COLO829 (cell line): ENCODE measurements at regions not wholly inside any gene's neighbourhood (a gene's known extent, or its start where the extent isn't known, plus 50 kb on each side); places are given as distances from the start of the nearest gene placed in this dataset.
"Not testable (repeated sequence)": the region's sequence is repeated elsewhere in the genome, so short reads cannot be mapped to it uniquely, and the experiment has no call there.

ENCODE experiments used
- DNase-seq: peaks from one replicate; pipeline ENCODE4 v3.0.0; 2012; ENCODE audit warnings: low spot score

GRCh38 chr4:126993351-126993750 is 639.4 kb upstream of the INTU start:
- DNase-seq = no peak

- DNase-seq = no peak
Measured at GRCh38 chr4:126995235-126995634, 637.5 kb upstream of the INTU start.

GRCh38 chr4:127000110-127000509 is 632.6 kb upstream of the INTU start:
- no peak for DNase-seq

- no peak for DNase-seq
Measured at GRCh38 chr4:127000846-127001245, 631.9 kb upstream of the INTU start.

GRCh38 chr4:127001933-127002332 is 630.8 kb upstream of the INTU start:
- DNase-seq = no peak

- no peak for DNase-seq
Measured at GRCh38 chr4:127006446-127006877, 626.3 kb upstream of the INTU start.

DNA sequence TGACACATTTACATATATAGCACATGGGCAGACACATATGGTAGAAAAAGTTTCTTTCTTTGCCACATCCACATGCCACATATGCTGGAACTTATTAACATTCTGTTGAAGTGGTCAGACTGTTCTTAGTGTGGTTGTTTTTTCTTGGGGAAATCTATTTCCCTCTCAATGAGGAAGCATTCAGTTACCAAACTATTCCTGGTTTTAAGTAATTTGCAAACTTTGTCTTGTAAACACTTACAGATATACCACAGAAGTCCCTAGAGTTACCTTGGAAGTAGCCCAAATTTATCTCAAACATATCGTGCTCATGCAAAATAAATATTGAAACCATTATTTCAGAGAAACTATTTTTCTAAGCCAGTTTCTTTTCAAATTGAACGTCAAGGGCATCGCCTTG is 625.5 kb upstream of the INTU start:
- no peak for DNase-seq

DNA sequence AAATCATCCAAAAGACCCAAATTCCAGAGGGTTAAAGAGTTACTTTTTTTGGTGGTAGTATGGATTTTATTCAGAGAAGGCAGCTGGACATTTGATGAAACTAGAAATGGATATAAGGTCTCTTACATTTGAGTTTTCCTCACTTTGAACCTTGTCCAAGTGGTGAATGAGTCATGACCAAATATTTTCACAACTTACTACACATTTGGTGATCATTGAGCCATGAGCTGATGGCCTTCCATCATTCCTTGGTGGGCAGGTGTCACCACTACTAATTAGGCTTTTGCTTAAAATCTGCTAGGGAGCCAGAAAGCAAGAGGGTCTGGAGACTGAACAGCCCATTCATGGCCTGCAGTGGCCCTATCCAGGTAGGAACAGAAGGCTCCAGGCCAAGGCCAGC is 620.2 kb upstream of the INTU start:
- no peak for DNase-seq

GRCh38 chr4:127015667-127016117 is 617.1 kb upstream of the INTU start:
- DNase-seq = no peak

GRCh38 chr4:127018381-127018780 is 614.4 kb upstream of the INTU start:
- DNase-seq = no peak

DNA sequence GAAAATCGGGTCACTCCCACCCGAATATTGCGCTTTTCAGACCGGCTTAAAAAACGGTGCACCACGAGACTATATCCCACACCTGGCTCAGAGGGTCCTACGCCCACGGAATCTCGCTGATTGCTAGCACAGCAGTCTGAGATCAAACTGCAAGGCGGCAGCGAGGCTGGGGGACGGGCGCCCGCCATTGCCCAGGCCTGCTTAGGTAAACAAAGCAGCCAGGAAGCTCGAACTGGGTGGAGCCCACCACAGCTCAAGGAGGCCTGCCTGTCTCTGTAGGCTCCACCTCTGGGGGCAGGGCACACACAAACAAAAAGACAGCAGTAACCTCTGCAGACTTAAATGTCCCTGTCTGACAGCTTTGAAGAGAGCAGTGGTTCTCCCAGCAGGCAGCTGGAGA is 611.9 kb upstream of the INTU start:
- DNase-seq = not testable (repeated sequence)

- DNase-seq = no peak
Measured at GRCh38 chr4:127036296-127036695, 596.5 kb upstream of the INTU start.

DNA sequence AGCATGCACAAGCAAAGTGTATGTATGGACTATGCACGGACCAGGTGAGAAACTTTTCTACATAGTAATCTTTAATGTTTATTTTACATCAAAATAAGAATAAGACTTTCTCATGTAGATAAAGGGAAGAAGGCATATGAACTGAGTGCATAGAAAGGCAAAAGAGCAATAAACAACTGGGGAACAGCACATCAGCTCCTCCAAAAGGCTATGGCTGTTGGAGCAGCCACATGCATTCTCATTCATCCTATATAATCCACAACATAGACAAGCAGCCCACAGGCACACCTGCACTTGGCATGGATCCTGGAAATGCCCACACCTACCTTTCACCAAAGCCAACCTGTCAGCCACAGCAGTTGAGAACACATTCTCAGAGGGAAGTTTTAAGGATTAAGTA is 586.9 kb upstream of the INTU start:
- no peak for DNase-seq

DNA sequence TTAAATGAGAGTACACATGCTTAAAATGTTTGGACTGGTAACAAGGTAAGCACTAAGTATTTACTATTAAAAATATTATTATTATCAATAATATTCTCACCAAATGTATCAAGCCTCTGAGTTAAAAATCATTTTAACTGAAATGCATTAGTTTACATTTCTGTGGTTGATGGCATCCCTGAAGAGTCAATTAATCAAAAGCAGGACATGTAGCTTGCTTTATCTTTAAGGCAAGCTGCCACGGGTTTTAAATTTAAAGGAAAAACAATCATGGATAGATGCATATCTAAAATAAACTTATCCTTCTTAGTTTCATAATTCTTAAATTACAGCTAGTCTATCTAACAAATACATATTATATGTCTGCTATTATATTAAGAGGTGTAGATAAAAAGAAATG is 584.8 kb upstream of the INTU start:
- DNase-seq = no peak

- DNase-seq = no peak
Measured at GRCh38 chr4:127048376-127049044, 584.2 kb upstream of the INTU start.

DNA sequence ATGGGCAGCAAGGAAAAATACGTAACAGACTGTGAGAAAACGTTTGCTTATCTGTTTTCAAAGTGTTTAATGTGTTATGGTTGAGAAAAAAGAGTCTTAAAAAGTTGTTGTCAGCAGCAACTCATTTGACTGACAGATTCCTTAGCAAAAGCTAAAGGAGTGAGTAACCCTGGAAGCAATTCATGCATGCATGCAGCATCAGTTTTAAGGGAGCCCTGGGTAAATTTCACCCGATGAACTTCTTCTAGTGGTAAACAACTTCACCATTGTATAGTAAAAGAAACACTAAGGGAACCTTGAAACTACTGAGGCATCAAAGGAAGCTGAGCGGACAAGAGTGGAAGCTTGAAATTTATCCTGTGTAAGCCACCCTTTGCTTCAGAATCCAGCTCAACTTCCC is 583.2 kb upstream of the INTU start:
- DNase-seq = no peak

GRCh38 chr4:127052742-127053141 is 580.0 kb upstream of the INTU start:
- DNase-seq = no peak

- DNase-seq = no peak
Measured at GRCh38 chr4:127055357-127055756, 577.4 kb upstream of the INTU start.

- DNase-seq = no peak
Measured at GRCh38 chr4:127069675-127070074, 563.1 kb upstream of the INTU start.

DNA sequence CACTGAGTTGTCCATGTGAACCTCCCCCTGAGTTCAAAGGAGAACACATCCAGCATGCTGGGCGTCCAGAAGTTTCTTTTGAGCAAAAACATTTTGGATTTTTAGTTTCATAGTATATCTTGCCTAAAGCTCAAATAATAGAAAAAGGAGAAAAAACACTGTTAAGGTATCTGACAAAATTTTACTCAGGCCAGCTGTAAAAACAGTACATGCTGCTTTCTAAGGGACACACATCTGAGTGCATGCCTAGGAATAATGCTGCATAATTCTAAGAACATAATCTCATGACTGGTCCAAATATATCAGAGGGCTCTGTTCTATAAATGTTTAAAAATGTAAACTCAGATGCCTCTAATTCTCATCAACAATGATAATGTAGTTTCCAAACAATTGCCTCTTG is 561.3 kb upstream of the INTU start:
- no peak for DNase-seq

GRCh38 chr4:127080141-127080540 is 552.6 kb upstream of the INTU start:
- DNase-seq = no peak

DNA sequence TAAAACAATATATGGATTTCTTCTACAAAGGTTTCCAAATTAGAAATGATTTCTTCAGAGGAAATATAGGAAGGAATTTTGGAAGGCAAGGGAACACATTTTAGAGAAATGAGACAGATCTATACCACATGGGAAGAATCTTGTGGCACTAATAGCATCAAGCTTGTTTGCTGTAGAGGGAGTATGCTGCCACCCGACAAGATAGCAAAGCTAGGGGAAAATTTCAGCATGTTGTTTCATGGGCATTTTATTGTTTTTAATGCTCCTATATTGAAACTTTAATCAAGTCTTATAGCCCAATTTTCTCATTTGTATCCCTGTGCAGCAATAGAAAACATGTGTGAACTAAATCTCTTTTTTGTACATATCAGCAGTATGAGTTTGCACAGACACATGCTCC is 551.7 kb upstream of the INTU start:
- no peak for DNase-seq

GRCh38 chr4:127082986-127083385 is 549.8 kb upstream of the INTU start:
- no peak for DNase-seq

- DNase-seq = no peak
Measured at GRCh38 chr4:127084666-127085065, 548.1 kb upstream of the INTU start.

GRCh38 chr4:127097061-127097460 is 535.7 kb upstream of the INTU start:
- no peak for DNase-seq
